LNCAP (cell line): ENCODE measurements at regions not wholly inside any gene's neighbourhood (a gene's known extent, or its start where the extent isn't known, plus 50 kb on each side); places are given as distances from the start of the nearest gene placed in this dataset.

Experiments
- TF ChIP-seq, protein P1 (sequence below): fragments of 450-650 bp; IDR thresholded peaks from 2 replicates; pipeline ENCODE4 v1.5.1; 2017; ENCODE audit warnings: mild to moderate bottlenecking

GRCh38 chr4:128416921-128417320 lies 129.3 kb upstream of the PGRMC2 start:
- TF ChIP-seq, protein P1, sequence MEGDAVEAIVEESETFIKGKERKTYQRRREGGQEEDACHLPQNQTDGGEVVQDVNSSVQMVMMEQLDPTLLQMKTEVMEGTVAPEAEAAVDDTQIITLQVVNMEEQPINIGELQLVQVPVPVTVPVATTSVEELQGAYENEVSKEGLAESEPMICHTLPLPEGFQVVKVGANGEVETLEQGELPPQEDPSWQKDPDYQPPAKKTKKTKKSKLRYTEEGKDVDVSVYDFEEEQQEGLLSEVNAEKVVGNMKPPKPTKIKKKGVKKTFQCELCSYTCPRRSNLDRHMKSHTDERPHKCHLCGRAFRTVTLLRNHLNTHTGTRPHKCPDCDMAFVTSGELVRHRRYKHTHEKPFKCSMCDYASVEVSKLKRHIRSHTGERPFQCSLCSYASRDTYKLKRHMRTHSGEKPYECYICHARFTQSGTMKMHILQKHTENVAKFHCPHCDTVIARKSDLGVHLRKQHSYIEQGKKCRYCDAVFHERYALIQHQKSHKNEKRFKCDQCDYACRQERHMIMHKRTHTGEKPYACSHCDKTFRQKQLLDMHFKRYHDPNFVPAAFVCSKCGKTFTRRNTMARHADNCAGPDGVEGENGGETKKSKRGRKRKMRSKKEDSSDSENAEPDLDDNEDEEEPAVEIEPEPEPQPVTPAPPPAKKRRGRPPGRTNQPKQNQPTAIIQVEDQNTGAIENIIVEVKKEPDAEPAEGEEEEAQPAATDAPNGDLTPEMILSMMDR: no peak

DNA sequence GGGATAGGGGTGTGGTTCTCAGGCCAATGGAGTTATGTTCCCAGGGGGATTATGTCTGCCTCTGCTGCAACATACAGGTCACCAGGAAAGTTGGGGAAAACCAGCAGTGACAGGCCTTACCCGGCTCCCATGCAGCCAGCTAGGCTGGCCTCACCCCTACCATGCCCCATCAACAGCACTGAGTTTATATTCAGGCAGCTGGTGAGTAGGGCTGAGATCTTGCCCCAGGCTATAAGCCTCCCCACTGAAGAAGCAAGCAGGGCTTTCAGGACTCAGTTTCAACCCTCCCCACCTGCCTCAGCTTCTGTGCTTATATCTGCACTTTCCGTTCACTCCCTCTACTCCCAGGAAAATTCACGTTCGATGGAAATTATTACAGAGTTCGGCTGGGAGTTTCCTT lies 122.4 kb upstream of the PGRMC2 start:
- TF ChIP-seq, protein P1: no peak

DNA sequence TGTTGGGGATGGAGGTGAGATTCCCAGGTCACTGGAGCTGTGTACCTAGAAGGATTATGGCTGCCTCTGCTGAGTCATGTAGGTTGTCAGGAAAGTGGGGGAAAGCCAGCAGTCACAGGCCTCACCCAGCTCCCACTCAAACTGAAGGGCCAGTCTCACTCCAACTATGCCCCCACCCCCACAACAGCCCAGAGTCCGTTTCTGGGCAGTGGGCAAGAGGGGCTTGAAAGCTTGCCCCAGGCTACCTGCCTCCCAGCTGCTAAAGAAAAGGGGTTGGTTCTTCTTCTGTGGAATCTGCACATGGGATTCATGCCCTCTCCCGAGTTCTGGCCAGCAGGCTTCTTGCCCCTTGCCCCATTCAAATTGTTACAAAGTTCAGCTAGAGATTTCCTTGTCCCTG lies 116.0 kb upstream of the PGRMC2 start:
- TF ChIP-seq, protein P1: no peak

- TF ChIP-seq, protein P1: no peak
These were observed 107.2 kb upstream of the PGRMC2 start for GRCh38 chr4:128394778-128395177.

DNA sequence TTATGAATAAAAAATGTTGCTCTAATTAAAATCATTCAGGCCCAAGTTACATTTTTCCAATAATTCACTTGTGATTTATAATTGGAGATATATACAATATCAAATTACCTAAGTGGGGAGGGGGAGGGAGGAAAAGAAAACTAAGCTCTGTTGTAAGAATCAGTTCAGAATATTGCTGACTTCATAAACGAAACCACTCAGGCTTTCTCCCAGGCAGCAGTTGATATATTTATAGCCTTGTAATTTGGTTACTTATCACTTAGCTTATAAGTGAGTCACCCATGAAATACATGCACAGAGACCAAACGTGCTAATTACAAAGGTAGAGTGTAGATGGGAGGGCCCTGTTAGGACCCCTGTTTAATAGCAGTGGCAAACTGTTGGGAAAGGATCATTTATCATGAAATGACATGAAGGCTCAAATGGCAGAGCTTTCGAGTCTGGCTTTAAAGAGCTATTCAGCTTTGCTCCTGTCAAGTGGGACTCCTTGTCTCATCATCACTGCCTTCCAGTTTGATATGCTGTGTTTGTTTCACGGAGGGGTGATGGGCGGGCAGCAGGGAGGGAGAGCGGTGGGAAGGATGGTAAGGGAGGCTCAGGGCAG lies 105.6 kb upstream of the PGRMC2 start:
- TF ChIP-seq, protein P1: no peak

DNA sequence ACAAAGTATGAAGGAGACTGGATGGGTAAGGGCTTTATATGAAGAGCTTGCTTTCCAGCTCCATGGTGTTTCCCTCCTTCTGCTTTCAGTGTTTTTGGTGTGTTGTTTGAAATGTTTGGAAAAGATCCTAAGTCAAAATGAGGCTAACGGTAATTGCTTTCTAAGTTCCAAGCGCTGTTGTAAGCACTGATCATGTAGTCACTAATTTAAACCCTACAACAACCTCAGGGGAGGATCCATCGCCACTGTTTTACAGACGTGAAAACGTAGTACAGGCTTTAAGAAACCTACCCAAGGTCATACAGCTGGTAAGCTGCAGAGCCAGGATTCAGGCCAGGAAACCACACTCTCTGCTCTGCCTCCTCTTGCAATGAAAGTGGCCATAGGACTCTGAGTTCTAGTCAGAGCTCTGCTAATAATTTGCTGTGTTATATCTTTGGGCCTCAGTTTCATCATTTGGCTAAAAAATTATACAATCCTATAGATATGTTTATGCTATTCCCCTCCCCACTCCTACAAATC lies 102.9 kb upstream of the PGRMC2 start:
- TF ChIP-seq, protein P1: no peak

DNA sequence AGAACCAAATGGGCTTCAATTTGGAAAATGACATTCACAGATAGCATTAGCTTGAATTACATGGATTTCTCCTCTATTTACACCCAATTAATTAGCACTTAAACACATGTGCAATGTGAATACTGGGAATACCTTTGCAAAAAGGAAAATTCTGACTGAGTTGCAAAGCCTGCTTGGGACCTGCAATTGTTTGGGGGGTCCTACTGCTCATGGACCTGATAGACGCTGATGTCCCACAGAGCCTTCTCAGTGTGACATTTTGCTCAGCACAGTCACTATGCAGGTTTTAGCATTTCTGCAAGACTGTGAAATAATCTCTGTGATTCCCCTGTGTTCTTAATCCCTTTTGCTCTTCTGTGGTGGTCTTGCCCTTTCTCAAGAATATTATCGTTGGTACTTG lies 101.2 kb upstream of the PGRMC2 start:
- TF ChIP-seq, protein P1: no peak

DNA sequence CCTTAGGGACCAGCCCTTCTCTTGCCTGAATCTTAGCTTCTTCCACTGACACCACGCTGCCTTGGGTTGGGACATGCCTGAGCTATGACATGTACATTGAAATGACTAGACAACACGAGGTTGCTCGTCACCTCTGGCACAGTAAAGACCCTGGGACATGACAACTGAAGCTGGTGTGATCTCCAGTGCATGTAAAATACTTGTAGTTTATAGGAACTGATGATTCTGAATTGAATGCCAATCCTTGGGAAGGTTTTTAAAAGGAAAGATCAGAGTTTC lies 100.7 kb upstream of the PGRMC2 start:
- TF ChIP-seq, protein P1: no peak
